GM21529 (cell line): ENCODE measurements at regions not wholly inside any gene's neighbourhood (a gene's known extent, or its start where the extent isn't known, plus 50 kb on each side); places are given as distances from the start of the nearest gene placed in this dataset.
A peak's percentile ranks its signal among the peaks of the same experiment; 100 is the strongest.

Source experiments
- ATAC-seq: cut with Tn5 transposase; IDR thresholded peaks from one replicate; pipeline ENCODE4 v1.9.1; 2021; ENCODE audit not compliant: unreplicated experiment

DNA sequence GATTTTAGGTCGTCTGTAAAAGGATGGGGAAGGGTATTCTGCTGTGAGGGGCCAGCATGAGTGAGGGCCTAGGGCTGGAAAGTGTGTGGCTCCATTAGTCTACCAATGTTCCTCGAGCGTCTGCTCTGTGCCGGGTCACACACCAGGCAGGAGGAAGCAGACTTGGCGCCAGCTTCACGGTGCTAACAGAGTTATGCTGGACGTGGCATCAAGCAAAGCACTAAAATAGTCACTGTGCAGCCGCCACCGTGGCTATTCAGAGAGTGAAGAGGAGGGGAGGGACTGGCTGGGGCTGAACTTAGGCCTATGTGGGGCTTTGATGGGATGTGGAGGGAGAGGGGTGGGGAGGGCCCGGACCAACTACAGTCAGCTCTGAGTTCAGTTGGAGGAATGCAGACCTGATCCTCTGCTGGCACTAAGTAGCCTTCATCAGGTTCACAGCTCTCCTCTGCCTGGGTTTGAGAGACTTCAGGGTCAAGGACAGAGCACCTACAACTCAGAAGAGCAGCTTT lies 83.9 kb upstream of the MSX1 start:
- no peak for ATAC-seq

- ATAC-seq: no peak
Measured at GRCh38 chr4:4772534-4772933, 86.9 kb upstream of the MSX1 start.

DNA sequence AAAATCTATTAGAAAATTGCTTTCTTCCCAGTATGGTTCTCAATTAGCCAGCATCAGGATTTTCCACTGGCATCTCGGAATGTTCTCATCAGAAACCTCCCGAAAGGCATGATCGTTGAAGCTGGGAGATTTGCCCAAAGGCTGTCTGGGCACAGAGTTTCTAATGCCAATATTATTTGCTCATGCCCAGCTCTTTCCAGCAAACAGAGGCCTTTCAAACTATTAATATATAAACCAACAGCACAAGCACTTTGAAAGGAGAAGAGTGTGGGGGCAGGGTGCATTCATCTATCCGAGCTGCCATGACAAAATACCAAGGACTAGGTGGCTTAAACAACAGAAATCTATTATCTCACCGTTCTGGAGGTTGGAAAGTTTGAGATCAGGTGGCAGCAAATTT lies 88.3 kb upstream of the MSX1 start:
- no peak for ATAC-seq

- no peak for ATAC-seq
Measured at GRCh38 chr4:4770610-4771009, 88.9 kb upstream of the MSX1 start.

GRCh38 chr4:4766564-4766963 lies 92.9 kb upstream of the MSX1 start:
- no peak for ATAC-seq

DNA sequence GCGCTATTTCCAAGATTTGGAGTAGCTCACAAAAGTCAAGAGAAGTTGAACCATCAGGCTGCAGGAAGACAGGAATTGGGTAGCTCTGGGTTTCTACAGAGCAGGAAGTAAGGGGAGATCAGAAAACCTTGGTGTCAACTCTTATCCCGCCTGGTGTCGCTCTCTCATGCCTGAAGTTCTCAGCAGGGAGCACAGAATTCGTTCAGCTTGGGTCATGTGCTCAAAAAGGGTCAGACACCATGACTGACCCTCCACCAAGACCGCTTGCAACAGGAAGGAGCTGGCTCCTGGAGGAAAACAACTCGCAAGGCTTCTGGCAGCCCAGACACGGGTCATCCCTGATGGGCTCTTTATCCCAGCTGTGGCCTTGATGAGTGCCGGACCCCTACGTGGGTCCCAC lies 93.7 kb upstream of the MSX1 start:
- no peak for ATAC-seq

DNA sequence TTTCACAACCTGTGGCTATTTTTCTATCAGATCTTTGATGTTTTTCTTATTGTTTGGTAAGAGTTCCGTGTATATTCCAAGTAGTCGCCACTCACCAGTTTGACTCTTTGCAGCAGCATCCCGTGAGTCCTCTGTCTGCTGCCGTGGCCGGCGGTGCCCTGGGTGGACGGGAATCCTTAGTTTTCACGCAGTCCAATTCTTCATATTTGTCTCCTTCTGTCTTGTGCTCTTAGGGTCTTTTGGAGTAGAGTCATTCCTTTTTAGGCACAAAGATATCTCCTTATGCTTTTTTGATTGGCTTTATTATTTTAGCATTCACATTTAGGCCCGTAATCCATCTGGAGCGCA lies 94.9 kb upstream of the MSX1 start:
- no peak for ATAC-seq

DNA sequence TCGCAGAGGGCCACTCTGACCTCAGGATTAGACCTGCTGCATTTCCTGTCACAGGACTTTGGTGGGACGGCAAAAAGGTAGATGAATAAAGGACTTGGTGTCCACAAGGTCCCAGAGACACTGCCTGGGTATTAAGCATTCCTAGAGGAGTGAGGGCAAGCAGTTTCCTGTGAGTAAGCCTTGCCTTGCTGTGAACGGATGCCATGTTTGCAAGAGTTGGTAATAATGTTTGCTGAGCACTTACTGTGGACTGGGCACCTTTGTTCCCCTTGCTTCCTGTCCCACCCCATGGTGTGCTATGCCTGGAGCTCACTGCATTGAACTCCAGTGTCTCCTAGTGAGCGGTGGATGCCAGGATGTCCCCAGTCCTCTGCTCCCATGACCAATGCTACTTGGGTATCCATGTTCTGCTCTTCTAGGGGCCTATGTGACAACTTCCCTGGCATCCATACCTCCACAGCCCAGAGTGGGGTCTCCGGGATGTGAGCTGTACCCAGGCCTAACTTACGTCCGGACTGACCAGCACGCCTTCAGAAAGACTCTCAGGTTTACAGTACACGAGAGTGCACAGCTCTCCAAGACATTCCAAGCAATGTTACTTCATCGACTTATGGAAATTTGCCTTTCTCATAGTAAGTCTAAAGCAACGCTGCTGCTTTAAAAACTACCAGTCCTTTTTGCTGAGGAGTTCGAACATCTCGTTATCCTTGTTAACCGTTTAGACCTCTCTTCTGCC lies 95.5 kb upstream of the MSX1 start:
- no peak for ATAC-seq

DNA sequence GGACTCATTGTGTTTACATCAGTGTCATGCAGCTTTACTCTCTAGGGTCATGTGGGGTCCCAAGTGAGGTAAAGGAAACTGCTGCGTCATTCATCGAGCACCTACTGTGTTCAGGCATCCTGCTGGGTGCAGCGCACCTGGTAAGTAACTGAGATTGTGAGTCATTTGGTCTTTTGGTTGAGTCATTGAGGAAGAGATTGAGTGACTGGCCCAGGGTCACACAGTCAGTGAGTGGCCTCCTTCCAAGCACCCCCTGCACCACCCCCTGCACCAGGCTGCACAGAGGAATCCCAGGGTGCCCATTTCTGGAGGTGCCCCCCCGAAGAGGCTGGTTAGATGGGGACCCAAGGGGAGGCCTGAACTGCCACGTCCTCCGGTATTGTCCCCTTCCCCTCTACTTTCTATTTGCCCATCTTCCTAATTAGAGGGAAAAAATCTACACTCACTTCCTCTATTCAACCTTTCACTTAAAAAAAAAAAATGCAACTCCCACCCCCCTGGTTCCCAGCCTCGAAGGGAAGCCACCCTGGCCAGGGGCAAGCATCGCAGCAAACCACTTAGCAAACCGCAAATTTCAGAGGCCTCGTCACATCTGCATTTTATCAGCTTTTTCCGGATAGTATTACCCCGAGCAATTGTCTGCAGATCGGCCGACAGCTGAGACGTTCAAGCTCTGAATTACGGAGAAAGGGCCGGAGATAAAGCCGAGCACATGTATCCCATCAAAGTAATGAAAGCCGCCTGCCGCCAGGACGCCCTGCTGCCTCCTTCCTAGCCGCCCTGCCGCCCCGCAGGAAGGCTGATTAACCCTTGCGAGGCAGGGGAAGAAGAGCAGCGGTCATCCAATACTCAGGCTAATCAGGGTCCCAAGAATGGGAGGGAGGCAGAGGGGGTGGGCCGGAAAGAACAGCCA lies 96.3 kb upstream of the MSX1 start:
- ATAC-seq: peak; percentile 90

- ATAC-seq: no peak
Measured at GRCh38 chr4:4762300-4762699, 97.2 kb upstream of the MSX1 start.

- no peak for ATAC-seq
Measured at GRCh38 chr4:4761128-4761982, 98.1 kb upstream of the MSX1 start.

DNA sequence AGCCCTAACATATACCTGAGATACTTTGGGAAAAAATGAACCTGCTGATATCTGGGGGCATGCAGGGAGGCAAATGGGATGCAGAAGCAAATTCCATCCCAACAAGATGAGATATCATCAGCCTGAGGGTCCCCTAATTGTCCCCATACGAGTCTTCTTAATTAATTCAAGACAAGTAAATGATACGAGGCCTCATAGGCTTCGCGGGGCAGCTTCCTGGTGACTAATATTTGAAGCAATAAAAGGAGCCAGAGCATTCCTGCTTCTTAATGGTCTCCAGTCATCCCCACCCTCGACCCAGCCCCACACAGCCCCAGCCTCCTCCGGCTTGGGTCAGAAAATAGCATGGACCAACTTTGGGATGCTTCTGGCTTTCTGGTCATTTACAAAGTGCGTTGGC lies 99.6 kb upstream of the MSX1 start:
- no peak for ATAC-seq

DNA sequence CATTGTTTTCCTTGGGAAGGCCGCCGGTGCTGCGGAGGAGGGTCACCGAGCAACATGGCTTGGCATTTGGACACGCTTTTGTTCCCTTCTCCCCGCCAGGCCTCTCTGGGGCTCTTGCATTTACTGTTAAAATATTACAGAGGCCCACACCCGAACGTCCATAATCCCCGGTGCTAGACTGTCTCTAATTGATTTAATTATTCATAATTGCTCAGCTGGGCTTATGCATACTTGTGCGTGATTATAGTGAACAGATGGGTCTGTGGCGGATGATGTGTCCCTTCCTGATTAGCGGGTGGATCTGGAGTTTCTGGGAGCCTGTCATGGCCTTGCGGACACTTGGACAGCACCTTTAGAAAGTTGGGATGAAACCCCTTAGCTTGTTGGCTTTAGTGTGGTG lies 100.2 kb upstream of the MSX1 start:
- ATAC-seq: no peak

DNA sequence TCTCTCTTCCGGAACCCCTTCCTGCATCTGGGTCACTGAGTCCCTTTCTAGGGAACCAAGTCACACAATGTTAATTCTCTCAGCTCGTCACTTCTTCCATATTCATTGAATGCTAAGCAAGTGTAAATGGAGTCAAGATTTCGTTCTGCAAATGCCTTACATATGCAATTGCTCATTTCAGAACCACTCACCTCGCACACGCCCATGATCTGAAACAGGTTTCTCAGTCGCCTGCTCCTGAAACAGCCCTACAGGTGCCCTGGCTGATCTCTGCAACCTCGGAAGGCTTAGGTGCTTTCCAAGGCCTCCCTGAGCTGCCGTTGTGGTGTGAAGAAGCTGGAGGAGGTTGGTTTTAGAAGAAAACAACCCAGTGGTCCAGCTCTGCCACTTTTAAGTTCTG lies 100.8 kb upstream of the MSX1 start:
- ATAC-seq: peak; percentile 38

DNA sequence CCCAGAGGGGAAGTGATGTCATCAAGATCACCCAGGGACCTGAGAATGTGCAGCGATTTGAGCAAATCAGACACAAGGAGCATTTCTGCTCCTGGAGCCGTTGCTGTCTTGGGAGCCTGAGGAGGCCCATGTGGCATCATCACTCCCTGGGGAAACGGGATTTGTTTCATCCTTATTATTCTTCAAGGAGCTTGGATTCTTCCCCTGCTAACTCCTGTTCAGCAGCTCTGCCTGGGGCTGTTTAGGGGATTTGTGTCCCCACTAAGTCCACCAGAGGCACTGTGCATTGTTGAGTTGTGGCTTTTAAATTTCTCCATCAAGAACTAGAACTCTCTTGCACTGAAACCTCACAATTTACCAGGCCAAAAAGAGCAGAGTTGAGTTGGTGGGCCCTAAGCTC lies 104.2 kb upstream of the MSX1 start:
- ATAC-seq: no peak

- ATAC-seq: no peak
Measured at GRCh38 chr4:4754641-4755040, 104.8 kb upstream of the MSX1 start.

GRCh38 chr4:4753643-4754042 lies 105.8 kb upstream of the MSX1 start:
- no peak for ATAC-seq

DNA sequence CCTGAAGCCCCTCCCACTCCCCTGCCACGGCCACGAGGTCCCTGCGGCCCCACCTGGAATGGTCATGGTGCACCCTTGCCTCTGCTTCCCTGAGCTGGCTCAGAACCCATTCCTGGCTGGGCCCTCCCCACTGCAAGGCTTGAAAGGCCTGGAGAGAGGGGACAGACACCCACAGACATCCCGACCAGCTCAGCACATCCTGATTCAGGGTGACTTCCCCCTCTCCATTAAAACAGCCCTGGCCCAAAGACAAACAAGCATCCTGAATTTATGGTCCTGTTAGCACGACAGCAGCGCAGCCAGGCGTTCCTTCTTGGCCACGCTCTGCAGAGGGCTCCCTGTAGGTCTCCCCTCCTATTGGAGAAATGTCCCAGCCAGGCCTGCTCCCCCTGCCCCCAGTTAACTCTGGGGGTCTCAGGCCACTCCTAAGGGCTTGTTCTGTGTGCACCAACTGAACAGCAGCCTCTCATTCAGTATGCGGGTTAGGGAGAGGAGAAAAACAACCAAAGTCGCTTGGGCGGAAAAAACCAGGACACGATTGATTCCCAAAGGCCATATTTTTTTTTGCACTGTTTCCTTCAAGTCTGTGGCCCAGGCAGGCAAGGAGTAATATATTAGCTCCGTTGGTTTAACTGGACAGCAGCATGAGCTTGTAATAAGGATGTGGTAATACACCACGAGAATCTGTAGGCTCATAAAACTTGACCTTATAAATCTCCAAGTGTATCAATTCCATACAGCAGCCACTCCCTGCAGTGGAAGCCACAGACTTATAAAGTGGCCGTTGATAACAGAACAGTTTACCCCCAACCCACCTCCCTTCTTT lies 106.7 kb upstream of the MSX1 start:
- ATAC-seq: no peak

DNA sequence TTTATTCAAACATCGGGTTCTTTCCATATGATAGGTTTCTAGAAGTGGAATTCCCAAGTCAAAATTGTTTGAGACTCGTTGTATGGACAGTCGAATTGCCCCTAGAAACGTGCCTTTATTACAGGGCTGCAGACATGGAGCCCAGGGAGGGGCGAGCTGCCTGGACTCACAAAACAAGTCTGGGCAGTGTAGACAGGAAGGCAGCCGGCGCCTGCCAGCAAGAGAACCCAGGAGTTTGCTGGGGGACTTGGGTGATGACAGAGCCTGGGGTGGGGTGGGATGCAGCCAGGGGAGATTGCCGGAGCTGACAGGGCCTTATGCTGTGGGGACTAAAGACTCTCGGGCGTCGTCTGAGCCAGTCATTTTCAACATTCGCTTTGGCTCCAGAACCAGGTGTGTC lies 107.4 kb upstream of the MSX1 start:
- ATAC-seq: no peak

DNA sequence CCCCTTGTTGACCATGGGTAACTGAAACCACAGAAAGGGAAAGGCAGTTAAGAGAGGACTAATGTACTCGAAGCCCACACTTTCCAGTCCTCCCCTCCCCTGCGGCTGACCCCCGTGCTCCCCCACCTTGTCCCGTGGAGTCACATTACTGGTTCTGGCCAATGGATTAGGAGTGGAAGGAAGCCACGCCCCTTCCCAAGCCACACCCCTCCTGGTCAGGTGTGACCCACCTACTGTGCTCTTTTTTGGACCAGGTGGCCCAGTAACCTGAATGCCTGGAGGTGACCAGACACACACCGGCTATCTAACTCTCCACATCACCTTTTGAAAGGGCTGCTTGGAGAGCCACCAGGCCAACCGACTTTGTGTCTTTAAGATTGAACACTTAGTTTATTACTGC lies 109.3 kb upstream of the MSX1 start:
- ATAC-seq: no peak

GRCh38 chr4:4749137-4749536 lies 110.3 kb upstream of the MSX1 start:
- ATAC-seq: no peak
